GM12878 (cell line): ENCODE measurements at regions not wholly inside any gene's neighbourhood (a gene's known extent, or its start where the extent isn't known, plus 50 kb on each side); places are given as distances from the start of the nearest gene placed in this dataset.

Experiments used
- EZH2 ChIP-seq: IDR thresholded peaks from 2 replicates; pipeline ENCODE4 v1.6.1; 2012; ENCODE audit warnings: low read depth, mild to moderate bottlenecking, control low read depth, inconsistent platforms, low read length, borderline replicate concordance; ENCODE audit not compliant: control insufficient read depth
- NFXL1 ChIP-seq: fragments of 450-650 bp; IDR thresholded peaks from 2 replicates; pipeline ENCODE4 v1.6.1; 2017; ENCODE audit warnings: antibody characterized with exemption, mild to moderate bottlenecking, borderline replicate concordance
- NRF1 ChIP-seq: conservative IDR thresholded peaks from 2 replicates; pipeline ENCODE4 v1.6.1; 2011; ENCODE audit warnings: mild to moderate bottlenecking, low read depth, low read length, improper control_type of control experiment

DNA sequence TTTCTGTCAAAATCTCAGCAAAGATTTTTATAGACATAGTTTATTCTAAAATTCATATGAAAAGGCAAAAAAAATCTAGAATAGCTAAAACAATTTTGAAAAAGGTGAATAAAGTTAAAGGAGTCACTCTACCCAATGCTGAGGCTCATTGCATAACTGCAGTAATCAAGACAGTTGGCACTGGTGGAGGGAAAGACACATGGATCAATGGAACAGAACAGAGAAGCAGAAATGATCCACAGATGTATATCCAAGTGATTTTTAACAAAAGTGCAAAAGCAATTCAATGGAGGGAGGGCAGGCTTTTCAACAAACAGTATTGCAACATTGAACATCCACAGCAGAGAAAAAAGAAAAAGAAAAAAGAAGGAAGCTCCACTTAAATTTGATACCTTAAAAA, 162.8 kb downstream of the RBM43 start:
- TF ChIP-seq NFXL1 (no peak), EZH2 (no peak), NRF1 (no peak)
